Stimulated activated CD8-positive, alpha-beta memory T cell treated with anti-CD3 and anti-CD28 coated beads, Interleukin-12 subunit alpha, Interleukin-12 subunit beta, amount 100 ng/mL, for 24 hours (primary cell): ENCODE measurements at regions not wholly inside any gene's neighbourhood (a gene's known extent, or its start where the extent isn't known, plus 50 kb on each side); places are given as distances from the start of the nearest gene placed in this dataset.

Source experiments
- DNase-seq: peaks from one replicate; pipeline ENCODE4 v3.0.0-alpha.2; 2020; ENCODE audit errors: extremely low read depth

- DNase-seq, result no peak
Measured at GRCh38 chr10:131848741-131849590, 51.8 kb upstream of the PPP2R2D start.

- DNase-seq, result no peak
Measured at GRCh38 chr10:131849591-131850382, 51.0 kb upstream of the PPP2R2D start.

GRCh38 chr10:131850383-131850870 is 50.4 kb upstream of the PPP2R2D start:
- no peak for DNase-seq
